PC-3 (cell line): ENCODE measurements at regions not wholly inside any gene's neighbourhood (a gene's known extent, or its start where the extent isn't known, plus 50 kb on each side); places are given as distances from the start of the nearest gene placed in this dataset.

Experiments
- CTCF ChIP-seq: fragments of 300-600 bp; sonication (generic); conservative IDR thresholded peaks from 2 replicates; pipeline ENCODE4 v1.5.1; 2017; ENCODE audit warnings: antibody characterized with exemption, low read depth, mild to moderate bottlenecking, low read length
- EZH2 ChIP-seq: fragments of 300-600 bp; sonication (generic); IDR thresholded peaks from one replicate; pipeline ENCODE4 v1.6.1; 2017; ENCODE audit warnings: antibody characterized with exemption, mild to moderate bottlenecking, low read length; ENCODE audit not compliant: unreplicated experiment

DNA sequence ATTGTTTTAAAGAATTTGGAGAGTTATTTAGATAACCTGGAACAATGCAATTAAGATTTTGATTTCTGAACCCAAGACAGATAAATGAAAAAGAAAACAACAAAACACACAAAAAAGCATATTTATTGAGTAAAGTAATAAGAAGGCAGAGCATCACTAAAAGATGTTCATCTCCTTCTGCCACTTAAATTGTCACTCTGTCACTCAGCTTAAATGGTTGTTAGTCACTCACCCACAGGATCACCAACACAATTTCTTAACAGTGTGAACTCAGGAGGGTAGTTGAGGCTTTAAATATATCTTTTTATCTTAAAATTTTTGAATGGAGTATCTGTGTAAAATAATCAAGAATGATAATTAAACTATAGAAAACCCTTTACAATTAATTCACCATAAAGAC is 1215.5 kb upstream of the PCDH20 start:
- TF ChIP-seq CTCF, result no peak
- no peak for TF ChIP-seq EZH2
